MM.1S (cell line): ENCODE measurements at regions not wholly inside any gene's neighbourhood (a gene's known extent, or its start where the extent isn't known, plus 50 kb on each side); places are given as distances from the start of the nearest gene placed in this dataset.

Experiments
- DNase-seq: peaks from one replicate; pipeline ENCODE4 v3.0.0-alpha.2; 2015
- H2AFZ ChIP-seq: fragments of 300-600 bp; sonication (generic); 2 replicates; pipeline ENCODE4 v1.6.0; 2016; ENCODE audit warnings: antibody characterized with exemption, low read length
- H3F3A ChIP-seq: fragments of 300-600 bp; sonication (generic); 2 replicates; pipeline ENCODE4 v1.6.1; 2016; ENCODE audit warnings: mild to moderate bottlenecking, antibody characterized with exemption, low read length, moderate library complexity, mixed read lengths; ENCODE audit not compliant: insufficient read depth
- H3K27ac ChIP-seq: fragments of 300-600 bp; sonication (generic); 2 replicates; pipeline ENCODE4 v1.5.1; 2016; ENCODE audit warnings: mild to moderate bottlenecking, low read length
- H3K27me3 ChIP-seq: fragments of 300-600 bp; sonication (generic); replicated peaks from 2 replicates; pipeline ENCODE4 v1.6.0; 2016; ENCODE audit warnings: low read length; ENCODE audit not compliant: insufficient read depth
- H3K36me3 ChIP-seq: fragments of 300-600 bp; sonication (generic); replicated peaks from 2 replicates; pipeline ENCODE4 v1.6.1; 2016; ENCODE audit warnings: mild to moderate bottlenecking, low read length, mixed read lengths; ENCODE audit not compliant: insufficient read depth
- H3K4me1 ChIP-seq: fragments of 300-600 bp; sonication (generic); 2 replicates; pipeline ENCODE4 v1.6.1; 2016; ENCODE audit warnings: low read length, mixed read lengths
- H3K4me2 ChIP-seq: fragments of 300-600 bp; sonication (generic); 2 replicates; pipeline ENCODE4 v1.6.0; 2016; ENCODE audit warnings: low read depth, low read length
- H3K4me3 ChIP-seq: fragments of 300-600 bp; sonication (generic); 2 replicates; pipeline ENCODE4 v1.5.1; 2016; ENCODE audit warnings: low read length, mixed read lengths
- H3K79me2 ChIP-seq: fragments of 300-600 bp; sonication (generic); 2 replicates; pipeline ENCODE4 v1.6.1; 2016; ENCODE audit warnings: mixed run types, low read length, mixed read lengths
- H3K9ac ChIP-seq: fragments of 300-600 bp; sonication (generic); 2 replicates; pipeline ENCODE4 v1.6.1; 2016; ENCODE audit warnings: low read length, mixed read lengths
- H3K9me2 ChIP-seq: fragments of 300-600 bp; sonication (generic); replicated peaks from 2 replicates; pipeline ENCODE4 v1.6.1; 2016; ENCODE audit warnings: mild to moderate bottlenecking, low read length, mixed read lengths; ENCODE audit not compliant: insufficient read depth
- H3K9me3 ChIP-seq: fragments of 300-600 bp; sonication (generic); replicated peaks from 2 replicates; pipeline ENCODE4 v1.6.1; 2016; ENCODE audit warnings: mild to moderate bottlenecking, low read length, mixed read lengths; ENCODE audit not compliant: insufficient read depth
- H4K20me1 ChIP-seq: fragments of 300-600 bp; sonication (generic); 2 replicates; pipeline ENCODE4 v1.6.1; 2016; ENCODE audit warnings: mild to moderate bottlenecking, low read length, moderate library complexity, mixed read lengths; ENCODE audit not compliant: insufficient read depth
- CTCF ChIP-seq: fragments of 300-600 bp; sonication (generic); IDR thresholded peaks from 2 replicates; pipeline ENCODE4 v1.5.1; 2016; ENCODE audit warnings: antibody characterized with exemption, low read length, mixed read lengths
- EZH2 ChIP-seq: fragments of 300-600 bp; sonication (generic); optimal IDR thresholded peaks from 2 replicates; pipeline ENCODE3; 2017; ENCODE audit warnings: low read depth, mild to moderate bottlenecking, antibody characterized with exemption, low read length, mixed read lengths
- EZH2phosphoT487 ChIP-seq: fragments of 300-600 bp; sonication (generic); IDR thresholded peaks from 2 replicates; pipeline ENCODE4 v1.6.1; 2018; ENCODE audit warnings: antibody characterized with exemption, low read length

- no peaks in the 10 kb centered on the region for H3K36me3 ChIP-seq
- H3K27ac ChIP-seq = no peak overlapping the region
- H2AFZ ChIP-seq = no peak overlapping the region
- no peaks in the 10 kb centered on the region for H4K20me1 ChIP-seq
- H3K4me1 ChIP-seq = no peaks in the 10 kb centered on the region
- no peaks in the 10 kb centered on the region for H3K79me2 ChIP-seq
- no peak overlapping the region for H3K4me3 ChIP-seq
- TF ChIP-seq EZH2phosphoT487 (no peak), EZH2 (no peak), CTCF (no peak)
- no peaks in the 10 kb centered on the region for H3K27me3 ChIP-seq
- no peak for DNase-seq
- no peaks in the 10 kb centered on the region for H3K9me2 ChIP-seq
- H3K9me3 ChIP-seq = no peaks in the 10 kb centered on the region
- no peaks in the 10 kb centered on the region for H3F3A ChIP-seq
- H3K4me2 ChIP-seq = no peak overlapping the region
- H3K9ac ChIP-seq = no peak overlapping the region
Observed at GRCh38 chr4:26051240-26051639, 137.2 kb downstream of the SMIM20 start.

DNA sequence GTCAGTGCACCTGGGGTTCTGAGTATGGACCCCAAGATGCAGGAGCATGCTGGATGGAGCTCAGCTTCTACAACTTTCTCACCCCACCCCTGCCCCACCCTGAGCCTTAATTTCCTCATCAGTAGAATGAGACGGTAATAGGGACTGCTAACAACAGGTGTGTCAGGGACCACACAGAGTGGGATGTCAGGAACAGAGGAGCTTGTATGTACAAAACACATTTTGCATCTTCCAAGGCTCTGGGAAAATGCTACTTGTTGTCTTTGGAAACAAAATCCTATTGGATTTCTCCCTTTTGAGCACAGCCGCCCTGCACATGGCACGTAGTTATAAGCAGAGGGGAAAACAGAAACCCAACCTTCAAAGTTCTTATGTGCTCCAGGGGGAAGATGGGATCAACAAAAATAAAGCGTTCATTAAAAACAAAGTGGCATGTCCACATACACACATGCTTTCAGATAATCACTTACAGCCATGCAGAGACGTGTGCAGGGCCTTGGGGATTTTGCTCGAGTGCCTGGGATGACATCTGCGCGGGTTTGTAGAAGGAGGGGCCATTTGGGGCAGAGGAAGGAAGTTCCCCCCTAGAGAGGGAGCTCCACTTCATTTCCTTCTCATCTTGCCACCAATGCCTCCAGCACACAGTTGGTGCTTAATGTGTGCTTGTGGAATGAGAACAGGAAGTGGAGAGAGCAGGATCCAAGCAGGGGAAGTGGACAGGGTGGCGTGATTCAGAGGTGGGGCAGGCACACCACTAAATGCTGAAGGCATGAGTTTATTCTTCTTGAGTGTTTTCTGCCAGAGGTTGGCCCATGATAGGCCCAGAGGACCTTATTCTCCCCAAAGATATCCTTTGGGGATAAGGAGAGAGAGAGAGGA, 138.9 kb downstream of the SMIM20 start:
- Histone ChIP-seq H3K4me1 (no peaks in the 10 kb centered on the region), H3K4me2 (no peak overlapping the region), H2AFZ (no peak overlapping the region), H3K9me3 (no peaks in the 10 kb centered on the region), H3K27ac (no peak overlapping the region), H3F3A (no peaks in the 10 kb centered on the region), H3K79me2 (no peaks in the 10 kb centered on the region), H3K9me2 (no peaks in the 10 kb centered on the region), H3K9ac (no peak overlapping the region), H3K27me3 (no peaks in the 10 kb centered on the region), H4K20me1 (no peaks in the 10 kb centered on the region), H3K4me3 (no peak overlapping the region), H3K36me3 (no peaks in the 10 kb centered on the region)
- TF ChIP-seq CTCF (no peak), EZH2phosphoT487 (no peak), EZH2 (no peak)
- no peak for DNase-seq

DNA sequence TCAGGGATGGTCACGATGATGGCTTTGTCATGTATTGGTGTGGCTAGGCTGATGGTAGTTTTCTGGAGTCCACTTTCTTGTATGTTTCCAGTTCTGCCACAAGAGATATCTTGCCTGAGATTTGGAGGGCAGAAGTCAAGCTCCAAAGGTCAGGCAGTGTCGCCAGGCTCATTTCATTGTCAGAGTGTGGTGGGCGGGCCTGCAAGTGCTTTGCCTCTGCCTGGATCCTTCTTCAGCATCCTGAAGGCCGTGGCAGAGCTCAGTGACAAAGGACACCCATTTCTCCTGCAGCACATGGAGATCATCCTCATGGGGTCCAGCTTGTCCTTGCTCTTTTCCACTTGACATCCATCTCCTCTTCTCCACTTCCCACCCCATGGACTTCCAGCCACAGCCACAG, 139.7 kb downstream of the SMIM20 start:
- Histone ChIP-seq H3F3A (no peaks in the 10 kb centered on the region), H3K9me2 (no peaks in the 10 kb centered on the region), H3K9me3 (no peaks in the 10 kb centered on the region), H3K27ac (no peak overlapping the region), H3K27me3 (no peaks in the 10 kb centered on the region), H3K9ac (no peak overlapping the region), H3K4me1 (no peaks in the 10 kb centered on the region), H4K20me1 (no peaks in the 10 kb centered on the region), H3K4me2 (no peak overlapping the region), H3K79me2 (no peaks in the 10 kb centered on the region), H3K36me3 (no peaks in the 10 kb centered on the region), H2AFZ (no peak overlapping the region), H3K4me3 (no peak overlapping the region)
- TF ChIP-seq EZH2 (no peak), EZH2phosphoT487 (no peak), CTCF (no peak)
- DNase-seq = no peak
